ENCODE measurements at regions not wholly inside any gene's neighbourhood (a gene's known extent, or its start where the extent isn't known, plus 50 kb on each side); places are given as distances from the start of the nearest gene placed in this dataset.
A peak's percentile ranks its signal among the peaks of the same experiment; 100 is the strongest.

GRCh38 chr4:187209921-187210613 is 486.4 kb upstream of the FAT1 start:
- WGBS (ENCODE audit: low lambda C conversion rate, missing lambda C conversion rate), result 80% methylated on average over 11 of the region's 11 CpGs
- no peaks in the 10 kb centered on the region for H3K79me2 ChIP-seq
- no peaks in the 10 kb centered on the region for H3K9me2 ChIP-seq (replicated peaks; ENCODE audit: insufficient read depth)
- no peak overlapping the region for H3K4me2 ChIP-seq
- H4K20me1 ChIP-seq (ENCODE audit: insufficient read depth, poor library complexity, severe bottlenecking), result no peaks in the 10 kb centered on the region
- H3K27me3 ChIP-seq, result no peaks in the 10 kb centered on the region
- H3K27ac ChIP-seq, result peak overlapping the region; percentile 76
- H3K9me3 ChIP-seq (ENCODE audit: low read depth), result no peaks in the 10 kb centered on the region
- H3K36me3 ChIP-seq (replicated peaks; ENCODE audit: insufficient read depth, low read depth), result no peaks in the 10 kb centered on the region
- no peak overlapping the region for H3K4me3 ChIP-seq
- peak; percentile 51 for DNase-seq (ENCODE audit: low spot score)
- H3K4me1 ChIP-seq (ENCODE audit: insufficient read depth), result peaks cover 3% of the 10 kb centered on the region
- no peak for TF ChIP-seq EZH2phosphoT487 (IDR thresholded peaks at IDR 0.05; ENCODE audit: low read depth, severe bottlenecking, unreplicated experiment)
- TF ChIP-seq, protein P1, sequence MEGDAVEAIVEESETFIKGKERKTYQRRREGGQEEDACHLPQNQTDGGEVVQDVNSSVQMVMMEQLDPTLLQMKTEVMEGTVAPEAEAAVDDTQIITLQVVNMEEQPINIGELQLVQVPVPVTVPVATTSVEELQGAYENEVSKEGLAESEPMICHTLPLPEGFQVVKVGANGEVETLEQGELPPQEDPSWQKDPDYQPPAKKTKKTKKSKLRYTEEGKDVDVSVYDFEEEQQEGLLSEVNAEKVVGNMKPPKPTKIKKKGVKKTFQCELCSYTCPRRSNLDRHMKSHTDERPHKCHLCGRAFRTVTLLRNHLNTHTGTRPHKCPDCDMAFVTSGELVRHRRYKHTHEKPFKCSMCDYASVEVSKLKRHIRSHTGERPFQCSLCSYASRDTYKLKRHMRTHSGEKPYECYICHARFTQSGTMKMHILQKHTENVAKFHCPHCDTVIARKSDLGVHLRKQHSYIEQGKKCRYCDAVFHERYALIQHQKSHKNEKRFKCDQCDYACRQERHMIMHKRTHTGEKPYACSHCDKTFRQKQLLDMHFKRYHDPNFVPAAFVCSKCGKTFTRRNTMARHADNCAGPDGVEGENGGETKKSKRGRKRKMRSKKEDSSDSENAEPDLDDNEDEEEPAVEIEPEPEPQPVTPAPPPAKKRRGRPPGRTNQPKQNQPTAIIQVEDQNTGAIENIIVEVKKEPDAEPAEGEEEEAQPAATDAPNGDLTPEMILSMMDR (IDR thresholded peaks at IDR 0.05; ENCODE audit: poor library complexity), result no peak
- TF ChIP-seq EZH2 (IDR thresholded peaks at IDR 0.05; ENCODE audit: borderline replicate concordance), result no peak
- no peak overlapping the region for H2AFZ ChIP-seq

DNA sequence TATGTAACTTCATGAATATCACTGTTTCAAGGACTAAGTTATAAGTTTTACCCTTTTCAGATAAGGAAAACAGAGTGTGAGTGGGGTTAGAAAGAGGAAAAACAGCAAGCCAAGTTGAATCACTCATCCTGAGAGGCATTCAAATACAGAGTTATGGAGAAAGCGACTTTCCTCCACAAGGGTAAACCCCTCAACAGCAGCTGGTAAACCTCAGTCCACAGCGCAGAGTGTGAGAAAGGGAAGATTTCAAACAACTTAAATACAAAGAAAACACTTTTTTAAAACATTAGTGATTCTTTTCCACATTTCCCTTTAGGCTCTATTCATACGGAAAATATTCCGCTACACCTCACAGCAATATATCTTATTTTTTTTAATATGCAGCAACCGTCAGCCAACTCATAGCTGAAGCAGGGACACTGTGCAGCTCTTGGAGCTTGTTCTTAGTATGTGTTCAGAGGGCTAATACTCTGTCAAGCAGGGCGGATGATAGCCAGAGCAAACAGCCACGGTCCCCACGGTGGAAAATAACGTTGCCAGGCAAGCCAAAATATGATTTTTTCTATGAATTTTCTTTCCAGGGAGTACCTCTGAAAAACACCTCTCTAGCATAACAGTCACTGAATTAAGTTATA is 488.9 kb upstream of the FAT1 start:
- DNase-seq (ENCODE audit: low spot score), result no peak
- no peaks in the 10 kb centered on the region for H3K9me2 ChIP-seq (replicated peaks; ENCODE audit: insufficient read depth)
- H3K79me2 ChIP-seq, result no peaks in the 10 kb centered on the region
- no peak overlapping the region for H3K27ac ChIP-seq
- no peak for TF ChIP-seq EZH2phosphoT487 (IDR thresholded peaks at IDR 0.05; ENCODE audit: low read depth, severe bottlenecking, unreplicated experiment)
- no peaks in the 10 kb centered on the region for H3K36me3 ChIP-seq (replicated peaks; ENCODE audit: insufficient read depth, low read depth)
- H3K9me3 ChIP-seq (ENCODE audit: low read depth), result no peaks in the 10 kb centered on the region
- H3K4me1 ChIP-seq (ENCODE audit: insufficient read depth), result peaks cover 3% of the 10 kb centered on the region
- no peaks in the 10 kb centered on the region for H4K20me1 ChIP-seq (ENCODE audit: insufficient read depth, poor library complexity, severe bottlenecking)
- H2AFZ ChIP-seq, result no peak overlapping the region
- H3K4me2 ChIP-seq, result no peak overlapping the region
- 79% methylated on average over 9 of the region's 9 CpGs for WGBS (ENCODE audit: low lambda C conversion rate, missing lambda C conversion rate)
- no peaks in the 10 kb centered on the region for H3K27me3 ChIP-seq
- no peak overlapping the region for H3K4me3 ChIP-seq

DNA sequence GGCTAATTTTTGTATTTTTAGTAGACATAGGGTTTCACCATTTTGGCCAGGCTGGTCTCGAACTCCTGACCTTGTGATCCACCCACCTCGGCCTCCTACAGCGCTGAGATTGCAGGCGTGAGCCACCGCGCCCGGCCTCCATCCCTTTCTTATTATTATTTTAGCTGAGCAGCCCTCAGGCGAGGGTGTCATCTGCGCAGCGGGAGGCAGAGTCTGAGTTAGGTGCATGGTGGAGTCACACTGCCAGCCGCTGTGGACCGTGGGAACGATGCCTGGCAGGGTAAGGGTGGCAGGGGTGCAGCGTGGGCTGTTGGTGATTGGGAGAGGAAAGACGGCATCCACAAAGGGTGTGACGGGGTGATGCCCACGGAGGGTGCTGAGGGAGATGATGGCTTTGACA is 491.8 kb upstream of the FAT1 start:
- Histone ChIP-seq H3K36me3 (replicated peaks; ENCODE audit: insufficient read depth, low read depth) (no peaks in the 10 kb centered on the region), H3K27me3 (no peaks in the 10 kb centered on the region), H3K79me2 (no peaks in the 10 kb centered on the region), H3K4me3 (no peak overlapping the region), H3K4me2 (no peak overlapping the region), H4K20me1 (ENCODE audit: insufficient read depth, poor library complexity, severe bottlenecking) (no peaks in the 10 kb centered on the region), H3K9me2 (replicated peaks; ENCODE audit: insufficient read depth) (no peaks in the 10 kb centered on the region), H3K4me1 (ENCODE audit: insufficient read depth) (no peaks in the 10 kb centered on the region), H2AFZ (no peak overlapping the region), H3K9me3 (ENCODE audit: low read depth) (no peaks in the 10 kb centered on the region), H3K27ac (no peak overlapping the region)
- TF ChIP-seq EZH2 (IDR thresholded peaks at IDR 0.05; ENCODE audit: borderline replicate concordance) (no peak), EZH2phosphoT487 (IDR thresholded peaks at IDR 0.05; ENCODE audit: low read depth, severe bottlenecking, unreplicated experiment) (no peak)
- TF ChIP-seq, protein P1 (IDR thresholded peaks at IDR 0.05; ENCODE audit: poor library complexity), result no peak
- 96% methylated on average over 17 of the region's 17 CpGs for WGBS (ENCODE audit: low lambda C conversion rate, missing lambda C conversion rate)
- DNase-seq (ENCODE audit: low spot score), result no peak

DNA sequence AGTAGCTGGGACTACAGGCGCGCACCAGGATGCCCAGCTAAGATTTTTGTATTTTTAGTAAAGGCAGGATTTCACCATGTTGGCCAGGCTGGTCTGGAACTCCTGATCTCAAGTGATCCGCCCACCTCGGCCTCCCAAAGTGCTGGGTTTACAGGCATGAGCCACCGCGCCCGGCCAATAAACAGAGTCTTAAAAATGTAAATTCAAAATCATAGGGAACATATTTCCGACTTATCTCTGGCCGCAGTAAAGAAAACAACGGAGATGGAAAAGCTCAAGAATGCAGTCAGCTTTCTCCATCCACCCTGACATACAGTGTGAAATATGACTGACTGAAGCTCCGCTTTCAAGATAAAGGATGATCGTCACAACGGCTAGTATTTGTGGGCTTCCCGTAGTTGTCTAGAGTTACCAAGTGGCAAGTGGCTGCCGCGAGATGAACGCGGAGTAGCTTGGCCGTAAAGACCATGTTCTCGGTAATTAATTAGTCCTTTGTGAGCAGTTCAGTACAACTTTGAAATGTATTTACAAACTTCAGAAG is 495.1 kb upstream of the FAT1 start:
- no peaks in the 10 kb centered on the region for H3K9me2 ChIP-seq (replicated peaks; ENCODE audit: insufficient read depth)
- no peaks in the 10 kb centered on the region for H3K27me3 ChIP-seq
- no peak for DNase-seq (ENCODE audit: low spot score)
- H3K27ac ChIP-seq, result no peak overlapping the region
- no peaks in the 10 kb centered on the region for H3K4me1 ChIP-seq (ENCODE audit: insufficient read depth)
- H3K4me2 ChIP-seq, result no peak overlapping the region
- no peak overlapping the region for H2AFZ ChIP-seq
- no peaks in the 10 kb centered on the region for H3K36me3 ChIP-seq (replicated peaks; ENCODE audit: insufficient read depth, low read depth)
- 82% methylated on average over 20 of the region's 20 CpGs for WGBS (ENCODE audit: low lambda C conversion rate, missing lambda C conversion rate)
- H4K20me1 ChIP-seq (ENCODE audit: insufficient read depth, poor library complexity, severe bottlenecking), result no peaks in the 10 kb centered on the region
- no peak overlapping the region for H3K4me3 ChIP-seq
- no peaks in the 10 kb centered on the region for H3K9me3 ChIP-seq (ENCODE audit: low read depth)
- TF ChIP-seq, protein P1 (IDR thresholded peaks at IDR 0.05; ENCODE audit: poor library complexity), result no peak
- no peak for TF ChIP-seq EZH2 (IDR thresholded peaks at IDR 0.05; ENCODE audit: borderline replicate concordance)
- TF ChIP-seq EZH2phosphoT487 (IDR thresholded peaks at IDR 0.05; ENCODE audit: low read depth, severe bottlenecking, unreplicated experiment), result no peak
- H3K79me2 ChIP-seq, result no peaks in the 10 kb centered on the region

Measured in hepatocyte (in vitro differentiated cells).